MM.1S (cell line): ENCODE measurements at regions not wholly inside any gene's neighbourhood (a gene's known extent, or its start where the extent isn't known, plus 50 kb on each side); places are given as distances from the start of the nearest gene placed in this dataset.

ENCODE experiments used
- DNase-seq: peaks from one replicate; pipeline ENCODE4 v3.0.0-alpha.2; 2015
- H2AFZ ChIP-seq: fragments of 300-600 bp; sonication (generic); 2 replicates; pipeline ENCODE4 v1.6.0; 2016; ENCODE audit warnings: antibody characterized with exemption, low read length
- H3F3A ChIP-seq: fragments of 300-600 bp; sonication (generic); 2 replicates; pipeline ENCODE4 v1.6.1; 2016; ENCODE audit warnings: mild to moderate bottlenecking, antibody characterized with exemption, low read length, moderate library complexity, mixed read lengths; ENCODE audit not compliant: insufficient read depth
- H3K27ac ChIP-seq: fragments of 300-600 bp; sonication (generic); 2 replicates; pipeline ENCODE4 v1.5.1; 2016; ENCODE audit warnings: mild to moderate bottlenecking, low read length
- H3K27me3 ChIP-seq: fragments of 300-600 bp; sonication (generic); replicated peaks from 2 replicates; pipeline ENCODE4 v1.6.0; 2016; ENCODE audit warnings: low read length; ENCODE audit not compliant: insufficient read depth
- H3K36me3 ChIP-seq: fragments of 300-600 bp; sonication (generic); replicated peaks from 2 replicates; pipeline ENCODE4 v1.6.1; 2016; ENCODE audit warnings: mild to moderate bottlenecking, low read length, mixed read lengths; ENCODE audit not compliant: insufficient read depth
- H3K4me1 ChIP-seq: fragments of 300-600 bp; sonication (generic); 2 replicates; pipeline ENCODE4 v1.6.1; 2016; ENCODE audit warnings: low read length, mixed read lengths
- H3K4me2 ChIP-seq: fragments of 300-600 bp; sonication (generic); 2 replicates; pipeline ENCODE4 v1.6.0; 2016; ENCODE audit warnings: low read depth, low read length
- H3K4me3 ChIP-seq: fragments of 300-600 bp; sonication (generic); 2 replicates; pipeline ENCODE4 v1.5.1; 2016; ENCODE audit warnings: low read length, mixed read lengths
- H3K79me2 ChIP-seq: fragments of 300-600 bp; sonication (generic); 2 replicates; pipeline ENCODE4 v1.6.1; 2016; ENCODE audit warnings: mixed run types, low read length, mixed read lengths
- H3K9ac ChIP-seq: fragments of 300-600 bp; sonication (generic); 2 replicates; pipeline ENCODE4 v1.6.1; 2016; ENCODE audit warnings: low read length, mixed read lengths
- H3K9me2 ChIP-seq: fragments of 300-600 bp; sonication (generic); replicated peaks from 2 replicates; pipeline ENCODE4 v1.6.1; 2016; ENCODE audit warnings: mild to moderate bottlenecking, low read length, mixed read lengths; ENCODE audit not compliant: insufficient read depth
- H3K9me3 ChIP-seq: fragments of 300-600 bp; sonication (generic); replicated peaks from 2 replicates; pipeline ENCODE4 v1.6.1; 2016; ENCODE audit warnings: mild to moderate bottlenecking, low read length, mixed read lengths; ENCODE audit not compliant: insufficient read depth
- H4K20me1 ChIP-seq: fragments of 300-600 bp; sonication (generic); 2 replicates; pipeline ENCODE4 v1.6.1; 2016; ENCODE audit warnings: mild to moderate bottlenecking, low read length, moderate library complexity, mixed read lengths; ENCODE audit not compliant: insufficient read depth
- EZH2 ChIP-seq: fragments of 300-600 bp; sonication (generic); optimal IDR thresholded peaks from 2 replicates; pipeline ENCODE3; 2017; ENCODE audit warnings: low read depth, mild to moderate bottlenecking, antibody characterized with exemption, low read length, mixed read lengths
- EZH2phosphoT487 ChIP-seq: fragments of 300-600 bp; sonication (generic); IDR thresholded peaks from 2 replicates; pipeline ENCODE4 v1.6.1; 2018; ENCODE audit warnings: antibody characterized with exemption, low read length
- TF ChIP-seq, protein P1 (sequence below): fragments of 300-600 bp; sonication (generic); IDR thresholded peaks from 2 replicates; pipeline ENCODE4 v1.5.1; 2016; ENCODE audit warnings: antibody characterized with exemption, low read length, mixed read lengths

DNA sequence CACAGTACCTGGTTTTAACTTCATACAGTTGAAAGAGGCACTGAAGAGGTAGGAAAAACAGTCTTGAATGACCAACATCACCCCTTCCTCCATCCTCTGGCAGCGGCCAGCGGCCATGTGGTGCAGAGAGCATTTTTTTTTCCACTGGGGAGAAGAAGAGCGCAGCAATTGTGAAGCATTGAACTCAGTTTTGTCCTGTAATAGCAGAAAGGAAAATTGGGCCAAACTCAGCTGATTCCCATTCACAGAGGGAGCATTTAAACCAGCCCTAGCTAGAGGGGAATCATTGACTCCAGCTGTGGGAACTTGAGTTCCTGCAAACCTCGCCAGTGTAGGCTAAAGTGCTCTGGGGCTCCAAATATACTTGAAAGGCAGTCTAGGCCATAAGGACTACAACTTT lies 316.6 kb upstream of the CHST9 start:
- no peak for DNase-seq
- Histone ChIP-seq H3K9ac (no peak overlapping the region), H3K4me2 (no peak overlapping the region), H3K27me3 (no peaks in the 10 kb centered on the region), H3K9me2 (no peaks in the 10 kb centered on the region), H2AFZ (no peak overlapping the region), H3F3A (no peaks in the 10 kb centered on the region), H4K20me1 (no peaks in the 10 kb centered on the region), H3K27ac (no peak overlapping the region), H3K9me3 (no peaks in the 10 kb centered on the region), H3K4me3 (no peak overlapping the region), H3K79me2 (no peaks in the 10 kb centered on the region), H3K4me1 (no peaks in the 10 kb centered on the region), H3K36me3 (no peaks in the 10 kb centered on the region)
- no peak for TF ChIP-seq EZH2
- TF ChIP-seq, protein P1, sequence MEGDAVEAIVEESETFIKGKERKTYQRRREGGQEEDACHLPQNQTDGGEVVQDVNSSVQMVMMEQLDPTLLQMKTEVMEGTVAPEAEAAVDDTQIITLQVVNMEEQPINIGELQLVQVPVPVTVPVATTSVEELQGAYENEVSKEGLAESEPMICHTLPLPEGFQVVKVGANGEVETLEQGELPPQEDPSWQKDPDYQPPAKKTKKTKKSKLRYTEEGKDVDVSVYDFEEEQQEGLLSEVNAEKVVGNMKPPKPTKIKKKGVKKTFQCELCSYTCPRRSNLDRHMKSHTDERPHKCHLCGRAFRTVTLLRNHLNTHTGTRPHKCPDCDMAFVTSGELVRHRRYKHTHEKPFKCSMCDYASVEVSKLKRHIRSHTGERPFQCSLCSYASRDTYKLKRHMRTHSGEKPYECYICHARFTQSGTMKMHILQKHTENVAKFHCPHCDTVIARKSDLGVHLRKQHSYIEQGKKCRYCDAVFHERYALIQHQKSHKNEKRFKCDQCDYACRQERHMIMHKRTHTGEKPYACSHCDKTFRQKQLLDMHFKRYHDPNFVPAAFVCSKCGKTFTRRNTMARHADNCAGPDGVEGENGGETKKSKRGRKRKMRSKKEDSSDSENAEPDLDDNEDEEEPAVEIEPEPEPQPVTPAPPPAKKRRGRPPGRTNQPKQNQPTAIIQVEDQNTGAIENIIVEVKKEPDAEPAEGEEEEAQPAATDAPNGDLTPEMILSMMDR, result no peak
- no peak for TF ChIP-seq EZH2phosphoT487

GRCh38 chr18:27500531-27500930 lies 315.4 kb upstream of the CHST9 start:
- Histone ChIP-seq H3K4me2 (no peak overlapping the region), H3K79me2 (no peaks in the 10 kb centered on the region), H3K9me2 (no peaks in the 10 kb centered on the region), H3K4me3 (no peak overlapping the region), H3K27ac (no peak overlapping the region), H3K9me3 (no peaks in the 10 kb centered on the region), H3K27me3 (no peaks in the 10 kb centered on the region), H3F3A (no peaks in the 10 kb centered on the region), H3K4me1 (no peaks in the 10 kb centered on the region), H3K9ac (no peak overlapping the region), H3K36me3 (no peaks in the 10 kb centered on the region), H2AFZ (no peak overlapping the region), H4K20me1 (no peaks in the 10 kb centered on the region)
- DNase-seq, result no peak
- TF ChIP-seq EZH2 (no peak), EZH2phosphoT487 (no peak)
- TF ChIP-seq, protein P1, result no peak

- Histone ChIP-seq H2AFZ (no peak overlapping the region), H3K27ac (no peak overlapping the region), H3K9me2 (no peaks in the 10 kb centered on the region), H3K4me2 (no peak overlapping the region), H3F3A (no peaks in the 10 kb centered on the region), H3K9ac (no peak overlapping the region), H3K4me1 (no peaks in the 10 kb centered on the region), H3K27me3 (no peaks in the 10 kb centered on the region), H3K9me3 (no peaks in the 10 kb centered on the region), H3K36me3 (no peaks in the 10 kb centered on the region), H3K4me3 (no peak overlapping the region), H4K20me1 (no peaks in the 10 kb centered on the region), H3K79me2 (no peaks in the 10 kb centered on the region)
- DNase-seq, result no peak
- TF ChIP-seq, protein P1, result no peak
Measured at GRCh38 chr18:27497246-27497645, 312.1 kb upstream of the CHST9 start.
